T-helper 1 cell (primary cell): ENCODE measurements at regions not wholly inside any gene's neighbourhood (a gene's known extent, or its start where the extent isn't known, plus 50 kb on each side); places are given as distances from the start of the nearest gene placed in this dataset.
"Not testable (repeated sequence)": the region's sequence is repeated elsewhere in the genome, so short reads cannot be mapped to it uniquely, and the experiment has no call there.

Experiments used
- DNase-seq, 5 donors: peaks; one replicate each; pipeline ENCODE4 v3.0.0-alpha.2; 2012 to 2020

GRCh38 chr1:110260194-110260593, 50.1 kb downstream of the KCNC4 start:
- DNase-seq: no peak

GRCh38 chr1:110262296-110262695, 52.2 kb downstream of the KCNC4 start:
- DNase-seq: no peak

GRCh38 chr1:110262846-110263631, 52.9 kb downstream of the KCNC4 start:
- peak in 1 of 5 donors; percentile 10 for DNase-seq

- DNase-seq: no peak
Observed at GRCh38 chr1:110264430-110264829, 54.3 kb downstream of the KCNC4 start.

GRCh38 chr1:110265186-110265585, 55.1 kb downstream of the KCNC4 start:
- no peak for DNase-seq

- DNase-seq: no peak
Observed at GRCh38 chr1:110266834-110267233, 56.7 kb downstream of the KCNC4 start.

- DNase-seq: no peak
Observed at GRCh38 chr1:110267260-110267659, 57.1 kb downstream of the KCNC4 start.

- no peak for DNase-seq
Observed at GRCh38 chr1:110272045-110272444, 61.9 kb downstream of the KCNC4 start.

GRCh38 chr1:110273832-110274231, 63.7 kb downstream of the KCNC4 start:
- not testable (repeated sequence) for DNase-seq

GRCh38 chr1:110280126-110280525, 59.1 kb upstream of the RBM15 start:
- no peak for DNase-seq

GRCh38 chr1:110280804-110281203, 58.4 kb upstream of the RBM15 start:
- DNase-seq: no peak

- DNase-seq: no peak
Observed at GRCh38 chr1:110281363-110282290, 57.5 kb upstream of the RBM15 start.

- no peak for DNase-seq
Observed at GRCh38 chr1:110282395-110282794, 56.8 kb upstream of the RBM15 start.

GRCh38 chr1:110283677-110284076, 55.5 kb upstream of the RBM15 start:
- DNase-seq: no peak

- DNase-seq: no peak
Observed at GRCh38 chr1:110285316-110285715, 53.9 kb upstream of the RBM15 start.

- no peak for DNase-seq
Observed at GRCh38 chr1:110286564-110286963, 52.6 kb upstream of the RBM15 start.

GRCh38 chr1:110288111-110288510, 51.1 kb upstream of the RBM15 start:
- no peak for DNase-seq
